A549 (cell line): ENCODE measurements at regions not wholly inside any gene's neighbourhood (a gene's known extent, or its start where the extent isn't known, plus 50 kb on each side); places are given as distances from the start of the nearest gene placed in this dataset.

Source experiments
- CBX8 ChIP-seq: fragments of 200-600 bp; sonication (generic); IDR thresholded peaks from 2 replicates; pipeline ENCODE4 v1.6.1; 2016
- EP300 ChIP-seq, 2 experiments: fragments of >200 bp; sonication (Bioruptor Twin); formaldehyde crosslinking; IDR thresholded peaks; 2 replicates in 1 of 2; 3 replicates in 1 of 2; pipeline ENCODE4 v1.6.1; 2016 to 2017
- HEYL ChIP-seq: fragments of 250-450 bp; sonication (Bioruptor Pico); IDR thresholded peaks from 2 replicates; pipeline ENCODE4 v1.8.0; 2021; ENCODE audit warnings: mild to moderate bottlenecking, moderate library complexity
- JUNB ChIP-seq: fragments of >200 bp; sonication (Bioruptor Twin); formaldehyde crosslinking; IDR thresholded peaks from 2 replicates; pipeline ENCODE4 v1.6.1; 2016
- KDM1A ChIP-seq: fragments of 200-600 bp; sonication (generic); IDR thresholded peaks from 2 replicates; pipeline ENCODE4 v1.6.1; 2016; ENCODE audit warnings: low read depth, mild to moderate bottlenecking
- MYC ChIP-seq: IDR thresholded peaks from 2 replicates; pipeline ENCODE4 v1.6.1; 2012; ENCODE audit warnings: mild to moderate bottlenecking, inconsistent platforms, low read length, improper control_type of control experiment, borderline replicate concordance
- NR3C1 ChIP-seq: fragments of >200 bp; sonication (Bioruptor Twin); formaldehyde crosslinking; IDR thresholded peaks from 3 replicates; pipeline ENCODE4 v1.6.1; 2017
- POLR2A ChIP-seq: IDR thresholded peaks from 2 replicates; pipeline ENCODE4 v1.6.1; 2012; ENCODE audit warnings: mild to moderate bottlenecking, low read length
- ZFP36 ChIP-seq: fragments of 450-650 bp; IDR thresholded peaks from 2 replicates; pipeline ENCODE4 v1.6.1; 2014; ENCODE audit warnings: borderline replicate concordance; ENCODE audit not compliant: partially characterized antibody
- TF ChIP-seq, protein P1 (sequence below): fragments of >200 bp; sonication (Bioruptor Twin); formaldehyde crosslinking; IDR thresholded peaks from 3 replicates; pipeline ENCODE4 v1.5.1; 2016
- TF ChIP-seq, protein P2 (sequence below): IDR thresholded peaks from 2 replicates; pipeline ENCODE4 v1.6.1; 2012
- TF ChIP-seq, protein P3 (sequence below): IDR thresholded peaks from 2 replicates; pipeline ENCODE4 v1.6.1; 2012

DNA sequence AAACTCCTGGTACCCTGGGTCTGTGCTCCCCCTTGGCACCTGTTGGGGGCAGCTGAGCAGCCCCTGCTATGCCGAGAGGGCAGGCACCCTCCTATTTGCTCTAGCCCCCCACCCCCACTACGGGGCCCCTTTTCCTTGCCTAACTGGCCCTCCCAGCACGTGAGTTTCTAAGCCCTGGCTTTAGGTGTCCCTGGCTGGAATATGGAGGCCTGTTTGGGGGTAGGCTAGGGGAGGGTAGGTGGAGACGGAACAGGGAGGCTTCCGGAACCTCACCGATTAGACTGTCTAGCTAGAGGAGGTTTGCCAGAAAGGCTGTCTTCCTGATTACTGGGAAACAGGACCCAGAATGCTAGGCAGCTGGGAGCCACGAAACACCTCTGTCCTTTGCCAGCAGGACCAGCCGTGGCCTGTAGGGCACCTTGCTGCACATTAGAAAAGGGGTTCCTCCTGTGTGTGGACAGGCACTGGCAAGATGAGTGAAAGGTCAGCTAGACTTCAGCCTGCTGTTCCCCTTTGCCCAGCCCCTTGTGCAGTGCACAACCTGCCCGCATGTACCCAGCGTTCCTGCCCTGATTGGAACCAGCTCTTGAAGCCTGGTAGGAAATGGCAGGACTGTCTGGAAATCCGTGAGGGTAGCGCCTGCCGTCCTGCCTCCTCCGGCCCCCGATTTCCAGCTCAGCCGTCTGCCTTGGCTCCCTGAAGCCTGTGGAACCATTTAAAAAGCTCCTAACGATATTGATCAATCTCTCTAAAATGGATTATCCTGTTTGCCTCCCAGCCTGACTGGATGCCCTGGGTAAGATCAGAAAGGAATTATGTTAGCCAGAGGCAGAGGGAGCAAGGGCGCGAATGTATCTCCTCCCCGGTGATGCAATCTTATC is 83.4 kb upstream of the GSE1 start:
- TF ChIP-seq NR3C1 = no peak
- TF ChIP-seq, protein P1, sequence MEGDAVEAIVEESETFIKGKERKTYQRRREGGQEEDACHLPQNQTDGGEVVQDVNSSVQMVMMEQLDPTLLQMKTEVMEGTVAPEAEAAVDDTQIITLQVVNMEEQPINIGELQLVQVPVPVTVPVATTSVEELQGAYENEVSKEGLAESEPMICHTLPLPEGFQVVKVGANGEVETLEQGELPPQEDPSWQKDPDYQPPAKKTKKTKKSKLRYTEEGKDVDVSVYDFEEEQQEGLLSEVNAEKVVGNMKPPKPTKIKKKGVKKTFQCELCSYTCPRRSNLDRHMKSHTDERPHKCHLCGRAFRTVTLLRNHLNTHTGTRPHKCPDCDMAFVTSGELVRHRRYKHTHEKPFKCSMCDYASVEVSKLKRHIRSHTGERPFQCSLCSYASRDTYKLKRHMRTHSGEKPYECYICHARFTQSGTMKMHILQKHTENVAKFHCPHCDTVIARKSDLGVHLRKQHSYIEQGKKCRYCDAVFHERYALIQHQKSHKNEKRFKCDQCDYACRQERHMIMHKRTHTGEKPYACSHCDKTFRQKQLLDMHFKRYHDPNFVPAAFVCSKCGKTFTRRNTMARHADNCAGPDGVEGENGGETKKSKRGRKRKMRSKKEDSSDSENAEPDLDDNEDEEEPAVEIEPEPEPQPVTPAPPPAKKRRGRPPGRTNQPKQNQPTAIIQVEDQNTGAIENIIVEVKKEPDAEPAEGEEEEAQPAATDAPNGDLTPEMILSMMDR = no peak
- TF ChIP-seq POLR2A = no peak
- TF ChIP-seq EP300 (IDR thresholded peaks at IDR 0.05) = no peak
- no peak for TF ChIP-seq HEYL (CRISPR knock-in tag)
- TF ChIP-seq ZFP36 = no peak
- no peak for TF ChIP-seq JUNB
- TF ChIP-seq, protein P2, sequence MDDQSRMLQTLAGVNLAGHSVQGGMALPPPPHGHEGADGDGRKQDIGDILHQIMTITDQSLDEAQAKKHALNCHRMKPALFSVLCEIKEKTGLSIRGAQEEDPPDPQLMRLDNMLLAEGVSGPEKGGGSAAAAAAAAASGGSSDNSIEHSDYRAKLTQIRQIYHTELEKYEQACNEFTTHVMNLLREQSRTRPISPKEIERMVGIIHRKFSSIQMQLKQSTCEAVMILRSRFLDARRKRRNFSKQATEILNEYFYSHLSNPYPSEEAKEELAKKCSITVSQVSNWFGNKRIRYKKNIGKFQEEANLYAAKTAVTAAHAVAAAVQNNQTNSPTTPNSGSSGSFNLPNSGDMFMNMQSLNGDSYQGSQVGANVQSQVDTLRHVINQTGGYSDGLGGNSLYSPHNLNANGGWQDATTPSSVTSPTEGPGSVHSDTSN = no peak
- no peak for TF ChIP-seq CBX8
- TF ChIP-seq KDM1A = no peak
- TF ChIP-seq, protein P3, sequence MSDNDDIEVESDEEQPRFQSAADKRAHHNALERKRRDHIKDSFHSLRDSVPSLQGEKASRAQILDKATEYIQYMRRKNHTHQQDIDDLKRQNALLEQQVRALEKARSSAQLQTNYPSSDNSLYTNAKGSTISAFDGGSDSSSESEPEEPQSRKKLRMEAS = no peak
- TF ChIP-seq MYC = no peak
